SK-N-SH (cell line): ENCODE measurements at regions not wholly inside any gene's neighbourhood (a gene's known extent, or its start where the extent isn't known, plus 50 kb on each side); places are given as distances from the start of the nearest gene placed in this dataset.

Source experiments
- CTCF ChIA-PET: fragments of 300-600, 350-600 bp; formaldehyde crosslinking; extraction: SDS; loops from one replicate; lab custom pipeline; 2021; lab: Yijun Ruan, JAX
- POLR2A ChIA-PET: fragments of 350-600 bp; sonication (Branson Sonifier 250); formaldehyde crosslinking; extraction: SDS; loops from one replicate; lab custom pipeline; 2020; ENCODE audit warnings: antibody characterized with exemption, inconsistent platforms; lab: Yijun Ruan, JAX
- DNase-seq: peaks from one replicate; pipeline ENCODE4 v3.0.0; 2012
- H2AFZ ChIP-seq: fragments of 200-600 bp; sonication (generic); 2 replicates; pipeline ENCODE4 v1.8.1; 2016; ENCODE audit warnings: antibody characterized with exemption, mild to moderate bottlenecking, low read depth
- H3F3A ChIP-seq: fragments of 200-600 bp; sonication (generic); replicated peaks from 2 replicates; pipeline ENCODE3; 2016; ENCODE audit warnings: antibody characterized with exemption, mild to moderate bottlenecking; ENCODE audit not compliant: insufficient read depth
- H3K27ac ChIP-seq, 2 experiments: fragments of 200-500 bp in 1 of 2; fragments of 200-600 bp in 1 of 2; sonication (Bioruptor generic) in 1 of 2; sonication (generic), shearing (Covaris generic) in 1 of 2; 2 replicates each; pipeline versions ENCODE4 v1.5.1 to v1.6.1; 2014 to 2016; ENCODE audit warnings: low read depth in 2 of 2, inconsistent platforms in 1 of 2, low read length in 1 of 2, mild to moderate bottlenecking in 1 of 2, mixed read lengths in 1 of 2
- H3K27me3 ChIP-seq: fragments of 200-600 bp; sonication (generic), shearing (Covaris generic); 2 replicates; pipeline ENCODE4 v1.6.1; 2016; ENCODE audit warnings: mixed run types; ENCODE audit not compliant: insufficient read depth
- H3K36me3 ChIP-seq, 2 experiments: fragments of 200-500 bp in 1 of 2; fragments of 200-600 bp in 1 of 2; sonication (Bioruptor generic) in 1 of 2; sonication (generic) in 1 of 2; replicated peaks in 1 of 2; 2 replicates each; pipeline versions ENCODE3 to v1.5.1; 2014 to 2016; ENCODE audit warnings: low read length in 1 of 2, mild to moderate bottlenecking in 1 of 2; ENCODE audit not compliant: insufficient read depth in 2 of 2, control insufficient read depth in 1 of 2
- H3K4me1 ChIP-seq, 2 experiments: fragments of 200-500 bp in 1 of 2; fragments of 200-600 bp in 1 of 2; sonication (Bioruptor generic) in 1 of 2; sonication (generic), shearing (Covaris generic) in 1 of 2; 2 replicates each; pipeline versions ENCODE4 v1.5.1 to v1.6.1; 2014 to 2016; ENCODE audit warnings: low read depth in 1 of 2, low read length in 1 of 2, mixed run types in 1 of 2; ENCODE audit not compliant: insufficient read depth in 2 of 2, control insufficient read depth in 1 of 2
- H3K4me2 ChIP-seq: fragments of 200-600 bp; sonication (generic), shearing (Covaris generic); 2 replicates; pipeline ENCODE4 v1.6.1; 2017; ENCODE audit warnings: mixed run types
- H3K4me3 ChIP-seq, 2 experiments: fragments of 200-500 bp in 1 of 2; fragments of 200-600 bp in 1 of 2; sonication (Bioruptor generic) in 1 of 2; sonication (generic), shearing (Covaris generic) in 1 of 2; 2 replicates each; pipeline versions ENCODE4 v1.5.1 to v1.8.1; 2014 to 2016; ENCODE audit warnings: low read depth in 2 of 2, inconsistent platforms in 1 of 2, low read length in 1 of 2, mild to moderate bottlenecking in 1 of 2, mixed read lengths in 1 of 2, moderate library complexity in 1 of 2
- H3K79me2 ChIP-seq: fragments of 200-600 bp; sonication (generic); 2 replicates; pipeline ENCODE4 v1.8.1; 2017; ENCODE audit warnings: mild to moderate bottlenecking; ENCODE audit not compliant: insufficient read depth
- H3K9ac ChIP-seq: fragments of 200-600 bp; sonication (generic); 2 replicates; pipeline ENCODE4 v1.6.1; 2017; ENCODE audit warnings: mixed run types
- H3K9me2 ChIP-seq: fragments of 200-600 bp; sonication (generic); 2 replicates; pipeline ENCODE4 v1.6.1; 2017; ENCODE audit warnings: mixed run types
- H3K9me3 ChIP-seq: fragments of 200-600 bp; sonication (generic); 2 replicates; pipeline ENCODE4 v1.6.1; 2017; ENCODE audit warnings: mixed run types, mild to moderate bottlenecking, moderate library complexity
- H4K20me1 ChIP-seq: fragments of 200-600 bp; sonication (generic); 2 replicates; pipeline ENCODE4 v1.6.1; 2017; ENCODE audit warnings: mild to moderate bottlenecking, mixed run types; ENCODE audit not compliant: insufficient read depth
- ELF1 ChIP-seq: IDR thresholded peaks from 2 replicates; pipeline ENCODE4 v1.4.0; 2012
- EP300 ChIP-seq, 2 experiments: IDR thresholded peaks; 2 replicates each; pipeline versions ENCODE4 v1.4.0 to v1.6.1; 2012; ENCODE audit warnings: borderline replicate concordance in 1 of 2, low read depth in 1 of 2, low read length in 1 of 2
- FOSL2 ChIP-seq: IDR thresholded peaks from 2 replicates; pipeline ENCODE4 v1.4.0; 2012; ENCODE audit warnings: low read depth, mild to moderate bottlenecking, moderate library complexity, borderline replicate concordance
- FOXJ3 ChIP-seq: sonication (generic); formaldehyde crosslinking; IDR thresholded peaks from 2 replicates; pipeline ENCODE4 v1.5.1; 2020; ENCODE audit warnings: mild to moderate bottlenecking, missing genetic modification reagents
- GATA2 ChIP-seq: sonication (generic); formaldehyde crosslinking; IDR thresholded peaks from 2 replicates; pipeline ENCODE4 v1.5.0; 2020; ENCODE audit warnings: mild to moderate bottlenecking, missing genetic modification reagents
- PBX3 ChIP-seq: IDR thresholded peaks from 2 replicates; pipeline ENCODE4; 2012
- REST ChIP-seq: IDR thresholded peaks from 2 replicates; pipeline ENCODE4 v1.6.1; 2012; ENCODE audit warnings: mild to moderate bottlenecking, low read depth, low read length, moderate library complexity
- RFX5 ChIP-seq: IDR thresholded peaks from 2 replicates; pipeline ENCODE4 v1.6.1; 2012; ENCODE audit warnings: mild to moderate bottlenecking, improper control_type of control experiment, low read length
- SIN3A ChIP-seq: IDR thresholded peaks from 2 replicates; pipeline ENCODE4 v1.6.1; 2012; ENCODE audit warnings: low read depth, mild to moderate bottlenecking, low read length, moderate library complexity, borderline replicate concordance
- SMC3 ChIP-seq: IDR thresholded peaks from 2 replicates; pipeline ENCODE4 v1.6.1; 2012; ENCODE audit warnings: low read depth, low read length, improper control_type of control experiment
- YY1 ChIP-seq: IDR thresholded peaks from 2 replicates; pipeline ENCODE4 v1.4.0; 2012; ENCODE audit warnings: low read depth, mild to moderate bottlenecking
- WGBS: methylation state at CpG from one replicate; pipeline ENCODE4 v1.1.6; 2017; ENCODE audit warnings: low lambda C conversion rate; 5-methylcytosine and 5-hydroxymethylcytosine counted together

GRCh38 chr20:47929368-47930115 lies 144.3 kb upstream of the SULF2 start:
- Histone ChIP-seq H3K4me1 (peaks cover 0 to 7% of the 10 kb centered on the region in 2 experiments; a peak in 1 of 4 replicates), H3K9me3 (no peaks in the 10 kb centered on the region), H3K4me3 (no peak overlapping the region), H2AFZ (no peak overlapping the region), H3K27ac (no peak overlapping the region), H3K4me2 (0 out of 2 replicates have a peak overlapping the region, but pooled peaks have one; percentile 2), H3K9me2 (no peaks in the 10 kb centered on the region), H4K20me1 (no peaks in the 10 kb centered on the region), H3K79me2 (no peaks in the 10 kb centered on the region), H3K9ac (no peak overlapping the region), H3F3A (no peaks in the 10 kb centered on the region), H3K27me3 (no peaks in the 10 kb centered on the region), H3K36me3 (no peaks in the 10 kb centered on the region)
- WGBS: 37% methylated on average over 5 of the region's 6 CpGs
- ChIA-PET CTCF (no interaction called here), POLR2A (no interaction called here)
- no peak for TF ChIP-seq GATA2 (CRISPR knock-in tag)
- peak; percentile 44; the same call in 1 of the 2 replicates for TF ChIP-seq FOSL2
- no peak for DNase-seq

- ChIA-PET POLR2A (no interaction called here), CTCF (no interaction called here)
- no peaks in the 10 kb centered on the region for H3K9me3 ChIP-seq
- no peak overlapping the region for H3K4me3 ChIP-seq
- H4K20me1 ChIP-seq: no peaks in the 10 kb centered on the region
- peaks cover 0 to under 1% of the 10 kb centered on the region in 2 experiments; a peak in 1 of 4 replicates for H3K4me1 ChIP-seq
- H3K27me3 ChIP-seq: no peaks in the 10 kb centered on the region
- H3K27ac ChIP-seq: no peak overlapping the region
- H3K9ac ChIP-seq: no peak overlapping the region
- no peaks in the 10 kb centered on the region for H3F3A ChIP-seq
- H3K4me2 ChIP-seq: no peak overlapping the region
- no peak for DNase-seq
- TF ChIP-seq RFX5 (no peak), YY1 (no peak), EP300 (IDR thresholded peaks at IDR 0.05; ENCODE audit: borderline replicate concordance in 1 of 2, low read depth in 1 of 2, low read length in 1 of 2) (no peak), SMC3 (no peak), REST (no peak), SIN3A (no peak), FOXJ3 (CRISPR knock-in tag) (no peak), ELF1 (no peak), PBX3 (no peak)
- no peaks in the 10 kb centered on the region for H3K79me2 ChIP-seq
- H2AFZ ChIP-seq: no peak overlapping the region
- no peaks in the 10 kb centered on the region for H3K9me2 ChIP-seq
- no peaks in the 10 kb centered on the region for H3K36me3 ChIP-seq
Measured at GRCh38 chr20:47927944-47928343, 142.7 kb upstream of the SULF2 start.
